ENCODE measurements at regions not wholly inside any gene's neighbourhood (a gene's known extent, or its start where the extent isn't known, plus 50 kb on each side); places are given as distances from the start of the nearest gene placed in this dataset.

DNA sequence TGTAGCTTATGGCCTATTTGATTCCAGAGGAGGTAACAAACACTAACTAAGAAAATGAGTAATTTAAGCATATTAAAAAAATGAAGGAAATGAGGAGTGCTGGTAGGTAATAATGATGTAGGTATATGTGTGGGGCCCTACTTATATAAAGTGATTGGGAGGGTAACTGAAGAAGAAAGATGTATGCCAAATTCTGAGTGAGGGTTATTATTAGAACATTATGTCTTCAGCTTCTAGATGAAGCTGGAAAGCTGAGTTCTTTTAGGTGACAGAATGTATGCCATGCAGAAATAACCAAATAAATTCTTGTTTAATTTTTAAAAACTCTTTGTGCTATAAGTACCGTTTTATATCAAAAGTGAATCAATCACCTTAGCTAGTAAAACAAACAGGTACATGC is 479.6 kb upstream of the TENM4 start:
- Histone ChIP-seq H3K4me3 (no peak overlapping the region), H3K27ac (no peak overlapping the region), H3K36me3 (replicated peaks in 1 of 2) (no peaks in the 10 kb centered on the region), H3K9me3 (replicated peaks in 1 of 3) (no peaks in the 10 kb centered on the region), H3K4me1 (replicated peaks in 1 of 2) (no peaks in the 10 kb centered on the region), H3K27me3 (no peaks in the 10 kb centered on the region)
- intact Hi-C loops (cut with DNase I), result no loop called here
- DNase-seq, result no peak
- WGBS, 4 donors, result 87 to 96% (median 92%) methylated on average over 1 of the region's 1 CpG
- no peak for TF ChIP-seq POLR2A (IDR thresholded peaks at IDR 0.05)
- TF ChIP-seq, protein P1, sequence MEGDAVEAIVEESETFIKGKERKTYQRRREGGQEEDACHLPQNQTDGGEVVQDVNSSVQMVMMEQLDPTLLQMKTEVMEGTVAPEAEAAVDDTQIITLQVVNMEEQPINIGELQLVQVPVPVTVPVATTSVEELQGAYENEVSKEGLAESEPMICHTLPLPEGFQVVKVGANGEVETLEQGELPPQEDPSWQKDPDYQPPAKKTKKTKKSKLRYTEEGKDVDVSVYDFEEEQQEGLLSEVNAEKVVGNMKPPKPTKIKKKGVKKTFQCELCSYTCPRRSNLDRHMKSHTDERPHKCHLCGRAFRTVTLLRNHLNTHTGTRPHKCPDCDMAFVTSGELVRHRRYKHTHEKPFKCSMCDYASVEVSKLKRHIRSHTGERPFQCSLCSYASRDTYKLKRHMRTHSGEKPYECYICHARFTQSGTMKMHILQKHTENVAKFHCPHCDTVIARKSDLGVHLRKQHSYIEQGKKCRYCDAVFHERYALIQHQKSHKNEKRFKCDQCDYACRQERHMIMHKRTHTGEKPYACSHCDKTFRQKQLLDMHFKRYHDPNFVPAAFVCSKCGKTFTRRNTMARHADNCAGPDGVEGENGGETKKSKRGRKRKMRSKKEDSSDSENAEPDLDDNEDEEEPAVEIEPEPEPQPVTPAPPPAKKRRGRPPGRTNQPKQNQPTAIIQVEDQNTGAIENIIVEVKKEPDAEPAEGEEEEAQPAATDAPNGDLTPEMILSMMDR (IDR thresholded peaks at IDR 0.05), result no peak

DNA sequence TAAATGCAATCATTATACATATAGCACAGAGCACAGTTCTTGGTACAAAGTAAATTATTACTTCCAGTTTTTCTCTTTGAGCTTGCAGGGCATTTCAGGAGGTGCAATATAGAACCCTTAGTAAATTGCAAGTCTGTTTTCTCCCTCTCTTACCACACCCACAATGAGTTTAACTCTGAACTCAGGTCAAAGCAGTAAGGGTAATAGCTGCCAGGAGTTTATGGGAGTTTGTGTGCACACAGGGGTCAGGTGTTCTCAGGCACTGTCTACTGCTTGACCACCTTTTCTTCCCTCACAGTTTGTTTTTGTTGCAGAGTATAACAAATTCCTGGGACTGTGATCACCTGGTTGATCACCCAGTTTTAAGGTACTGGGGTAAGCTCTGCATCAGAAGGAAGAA is 478.5 kb upstream of the TENM4 start:
- no peak for DNase-seq
- no peaks in the 10 kb centered on the region for H3K27me3 ChIP-seq
- TF ChIP-seq, protein P1 (IDR thresholded peaks at IDR 0.05), result no peak
- intact Hi-C loops (cut with DNase I), result no loop called here
- no peaks in the 10 kb centered on the region for H3K4me1 ChIP-seq (replicated peaks in 1 of 2)
- no peaks in the 10 kb centered on the region for H3K36me3 ChIP-seq (replicated peaks in 1 of 2)
- no peaks in the 10 kb centered on the region for H3K9me3 ChIP-seq (replicated peaks in 1 of 3)
- no peak overlapping the region for H3K27ac ChIP-seq
- no peak overlapping the region for H3K4me3 ChIP-seq

DNA sequence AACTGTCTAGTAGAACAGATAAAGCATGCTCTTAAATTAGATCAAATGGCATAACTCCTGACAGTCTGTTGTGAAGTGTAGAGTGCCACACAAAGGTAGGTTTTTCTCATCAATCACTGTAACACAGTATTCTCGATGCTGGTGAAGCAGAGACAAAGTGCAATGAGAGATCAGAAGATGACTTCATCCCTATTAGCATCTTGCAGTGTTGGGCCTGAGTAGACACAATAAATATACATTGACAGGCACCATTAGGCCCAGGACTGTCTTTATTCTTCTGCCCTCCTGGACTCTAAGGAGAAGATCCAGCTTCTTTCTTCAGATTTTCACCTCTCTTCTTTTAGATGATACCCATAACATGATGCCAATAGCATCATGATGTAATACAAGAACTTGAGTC is 478.0 kb upstream of the TENM4 start:
- H3K27me3 ChIP-seq, result no peaks in the 10 kb centered on the region
- no peak overlapping the region for H3K27ac ChIP-seq
- H3K4me3 ChIP-seq, result no peak overlapping the region
- intact Hi-C loops (cut with DNase I), result no loop called here
- H3K9me3 ChIP-seq (replicated peaks in 1 of 3), result no peaks in the 10 kb centered on the region
- no peak for TF ChIP-seq POLR2A (IDR thresholded peaks at IDR 0.05)
- TF ChIP-seq, protein P1 (IDR thresholded peaks at IDR 0.05), result no peak
- H3K4me1 ChIP-seq (replicated peaks in 1 of 2), result no peaks in the 10 kb centered on the region
- H3K36me3 ChIP-seq (replicated peaks in 1 of 2), result no peaks in the 10 kb centered on the region
- whole genome bisulfite sequencing, 4 donors, result 53 to 79% (median 77%) methylated on average over 1 of the region's 1 CpG
- no peak for DNase-seq

DNA sequence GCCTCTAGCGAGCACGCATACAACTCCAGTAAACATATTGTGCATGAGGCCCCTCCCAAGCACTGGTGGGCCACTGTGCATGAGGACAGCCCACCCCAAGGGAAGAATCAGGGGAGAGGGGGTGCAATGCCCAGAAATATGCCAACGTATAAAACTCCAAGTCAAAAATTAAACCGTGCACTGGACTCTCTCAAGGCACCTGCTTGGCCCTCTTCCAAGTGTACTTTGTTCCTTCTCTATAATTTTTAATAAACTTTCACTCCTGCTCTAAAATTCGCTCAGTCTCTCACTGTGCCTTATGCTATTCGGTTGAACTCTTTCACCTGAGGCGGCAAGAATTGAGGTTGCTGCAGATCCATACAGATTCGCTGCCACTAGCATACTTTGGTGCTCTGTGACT is 465.3 kb upstream of the TENM4 start:
- WGBS, 4 donors, result 92 to 96% (median 93%) methylated on average over 6 to 8 of the region's 8 CpGs
- Histone ChIP-seq H3K27me3 (no peaks in the 10 kb centered on the region), H3K4me1 (replicated peaks in 1 of 2) (no peaks in the 10 kb centered on the region), H3K36me3 (replicated peaks in 1 of 2) (no peaks in the 10 kb centered on the region), H3K4me3 (no peak overlapping the region), H3K9me3 (replicated peaks in 1 of 3) (no peaks in the 10 kb centered on the region), H3K27ac (no peak overlapping the region)
- intact Hi-C loops (cut with DNase I), result no loop called here
- TF ChIP-seq, protein P1 (IDR thresholded peaks at IDR 0.05), result no peak
- DNase-seq, result no peak

Data from adrenal gland (tissue), 9 donors.